Sigmoid colon (tissue), 6 donors: ENCODE measurements at regions not wholly inside any gene's neighbourhood (a gene's known extent, or its start where the extent isn't known, plus 50 kb on each side); places are given as distances from the start of the nearest gene placed in this dataset.

ENCODE experiments used
- DNase-seq: peaks from one replicate; pipeline ENCODE4 v3.0.0-alpha.2; 2019
- H3K27ac ChIP-seq, 4 donors: fragments of 200-600 bp; sonication (generic); one replicate each; pipeline ENCODE4 v1.5.1; 2016 to 2019; ENCODE audit warnings: mild to moderate bottlenecking in 1 of 4
- H3K27me3 ChIP-seq, 3 donors: fragments of 200-600 bp; sonication (generic); one replicate each; pipeline ENCODE4 v1.5.1; 2019; ENCODE audit warnings: mild to moderate bottlenecking in 1 of 3
- H3K36me3 ChIP-seq, 4 donors: fragments of 200-600 bp; sonication (generic); one replicate each; pipeline ENCODE4 v1.5.1; 2016 to 2019
- H3K4me1 ChIP-seq, 4 donors: fragments of 200-600 bp; sonication (generic); one replicate each; pipeline ENCODE4 v1.5.1; 2017 to 2019
- H3K4me3 ChIP-seq, 4 donors: fragments of 200-600 bp; sonication (generic); one replicate each; pipeline ENCODE4 v1.5.1; 2017 to 2019; ENCODE audit warnings: mild to moderate bottlenecking in 2 of 4, moderate library complexity in 1 of 4
- H3K9me3 ChIP-seq, 4 donors: fragments of 200-600 bp in 3 of 4; sonication (generic) in 3 of 4; one replicate each; pipeline versions ENCODE4 v1.5.1 to v1.6.1; 2013 to 2019
- CTCF ChIP-seq, 4 experiments: fragments of 450-650 bp in 3 of 4; fragments of 200-600 bp in 1 of 4; IDR thresholded peaks; one replicate each; pipeline ENCODE4 v1.5.1; 2016 to 2019; ENCODE audit warnings: antibody characterized with exemption in 4 of 4, mild to moderate bottlenecking in 3 of 4, moderate library complexity in 2 of 4
- EP300 ChIP-seq, 4 donors: sonication (generic); formaldehyde crosslinking; IDR thresholded peaks; one replicate each; pipeline ENCODE4 v1.6.1; 2017; ENCODE audit warnings: antibody characterized with exemption in 4 of 4
- POLR2A ChIP-seq, 2 donors: fragments of 450-650 bp; IDR thresholded peaks; one replicate each; pipeline ENCODE4 v1.6.1; 2016; ENCODE audit warnings: antibody characterized with exemption in 2 of 2, mild to moderate bottlenecking in 2 of 2, moderate library complexity in 2 of 2
- POLR2AphosphoS5 ChIP-seq, 4 donors: sonication (generic); formaldehyde crosslinking; IDR thresholded peaks; one replicate each; pipeline ENCODE4 v1.6.1; 2017; ENCODE audit warnings: antibody characterized with exemption in 4 of 4
- WGBS, 2 donors: extraction: QIAGEN DNeasy Blood & Tissue Kit; methylation state at CpG; one replicate each; pipeline ENCODE4 v1.1.7; 2013; 5-methylcytosine and 5-hydroxymethylcytosine counted together
- intact Hi-C: fragments of 100-400 bp; cut with DNase I; formaldehyde crosslinking; loops from one replicate; pipeline ENCODE4 v1.15.1; 2023
- donor health status: healthy with polysubstance abuse.
- donor health status: healthy.

GRCh38 chr3:39753391-39753790 is 56.0 kb upstream of the MYRIP start:
- Histone ChIP-seq H3K27me3 (no peaks in the 10 kb centered on the region), H3K4me1 (no peaks in the 10 kb centered on the region), H3K36me3 (no peaks in the 10 kb centered on the region), H3K9me3 (no peaks in the 10 kb centered on the region), H3K27ac (no peak overlapping the region), H3K4me3 (no peak overlapping the region)
- intact Hi-C loops = no loop called here
- DNase-seq = no peak
- TF ChIP-seq POLR2AphosphoS5 (IDR thresholded peaks at IDR 0.05) = no peak
- TF ChIP-seq POLR2A (IDR thresholded peaks at IDR 0.05) = no peak
- TF ChIP-seq EP300 (IDR thresholded peaks at IDR 0.05) = no peak
- no peak for TF ChIP-seq CTCF (IDR thresholded peaks at IDR 0.05)
- WGBS, 2 donors = 94 to 96% methylated on average over 1 of the region's 1 CpG

- WGBS, 2 donors = 82 to 85% methylated on average over 3 of the region's 3 CpGs
- intact Hi-C loops = no loop called here
- DNase-seq = no peak
- Histone ChIP-seq H3K4me3 (no peak overlapping the region), H3K36me3 (no peaks in the 10 kb centered on the region), H3K9me3 (no peaks in the 10 kb centered on the region), H3K27me3 (no peaks in the 10 kb centered on the region), H3K4me1 (no peaks in the 10 kb centered on the region), H3K27ac (no peak overlapping the region)
- TF ChIP-seq POLR2A (IDR thresholded peaks at IDR 0.05) (no peak), CTCF (IDR thresholded peaks at IDR 0.05) (no peak), EP300 (IDR thresholded peaks at IDR 0.05) (no peak), POLR2AphosphoS5 (IDR thresholded peaks at IDR 0.05) (no peak)
Observed at GRCh38 chr3:39754549-39754948, 54.9 kb upstream of the MYRIP start.

DNA sequence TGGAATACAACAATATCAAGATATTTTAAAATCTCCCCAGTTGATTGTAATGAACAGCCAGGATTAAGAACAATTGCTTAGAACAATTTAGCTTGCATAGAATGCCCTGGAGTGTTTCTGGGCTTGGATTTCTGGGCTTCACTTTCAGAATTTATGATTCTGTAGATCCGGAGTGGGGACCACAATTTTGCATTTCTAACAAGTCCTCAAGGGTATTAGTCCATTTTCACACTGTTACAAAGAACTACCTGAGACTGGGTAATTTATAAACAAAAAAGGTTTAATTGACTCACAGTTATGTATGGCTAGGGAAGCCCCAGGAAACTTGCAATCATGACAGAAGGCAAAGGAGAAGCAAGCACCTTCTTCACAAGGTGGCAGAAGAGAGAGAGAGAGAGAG is 54.3 kb upstream of the MYRIP start:
- intact Hi-C loops = no loop called here
- H3K36me3 ChIP-seq = no peaks in the 10 kb centered on the region
- TF ChIP-seq POLR2A (IDR thresholded peaks at IDR 0.05) (no peak), POLR2AphosphoS5 (IDR thresholded peaks at IDR 0.05) (no peak), CTCF (IDR thresholded peaks at IDR 0.05) (no peak), EP300 (IDR thresholded peaks at IDR 0.05) (no peak)
- no peaks in the 10 kb centered on the region for H3K4me1 ChIP-seq
- no peak for DNase-seq
- 82 to 92% methylated on average over 1 of the region's 1 CpG for WGBS, 2 donors
- no peaks in the 10 kb centered on the region for H3K27me3 ChIP-seq
- H3K4me3 ChIP-seq = no peak overlapping the region
- no peak overlapping the region for H3K27ac ChIP-seq
- H3K9me3 ChIP-seq = no peaks in the 10 kb centered on the region

DNA sequence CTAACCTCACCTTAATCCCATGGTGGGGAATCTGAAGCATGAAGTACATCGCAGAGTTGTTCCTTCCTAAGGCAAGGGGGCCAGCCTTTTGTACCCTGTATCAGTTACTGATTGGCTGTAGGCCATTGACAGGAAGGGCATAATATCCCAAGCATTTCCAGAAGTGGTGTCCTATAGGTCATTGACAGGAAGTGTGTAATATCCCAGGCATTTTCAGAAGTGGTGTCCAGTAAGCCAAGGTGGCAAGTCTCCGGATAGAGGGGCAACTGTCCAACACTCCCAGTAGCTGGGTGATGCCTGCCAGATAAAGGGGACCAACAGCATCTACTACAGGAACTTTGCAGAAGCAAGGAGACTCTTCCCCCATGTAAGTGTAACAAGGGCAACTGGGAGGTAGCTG is 52.1 kb upstream of the MYRIP start:
- H3K27ac ChIP-seq = no peak overlapping the region
- whole genome bisulfite sequencing, 2 donors = 87 to 96% methylated on average over 2 of the region's 2 CpGs
- TF ChIP-seq POLR2A (IDR thresholded peaks at IDR 0.05) = no peak
- no peak for TF ChIP-seq EP300 (IDR thresholded peaks at IDR 0.05)

More for the DNA sequence above, 52.1 kb upstream of the MYRIP start:
- H3K4me3 ChIP-seq = no peak overlapping the region
- no peaks in the 10 kb centered on the region for H3K4me1 ChIP-seq
- no peaks in the 10 kb centered on the region for H3K9me3 ChIP-seq
- DNase-seq = no peak
- intact Hi-C loops = no loop called here
- H3K36me3 ChIP-seq = no peaks in the 10 kb centered on the region
- no peaks in the 10 kb centered on the region for H3K27me3 ChIP-seq
